ENCODE measurements at regions not wholly inside any gene's neighbourhood (a gene's known extent, or its start where the extent isn't known, plus 50 kb on each side); places are given as distances from the start of the nearest gene placed in this dataset.

GRCh38 chr1:103371234-103371633, 154.3 kb upstream of the RNPC3 start:
- TF ChIP-seq EZH2phosphoT487 (IDR thresholded peaks at IDR 0.05; ENCODE audit: borderline replicate concordance, low read depth, low read length) (no peak), CTCF (conservative IDR thresholded peaks at IDR 0.05; ENCODE audit: low read length) (no peak)
- H3K4me2 ChIP-seq (ENCODE audit: low read length): no peak overlapping the region
- no TSS peak for BruUV-seq (replicated peaks)
- H3K9me3 ChIP-seq (ENCODE audit: low read length): no peaks in the 10 kb centered on the region
- no peak for DNase-seq (ENCODE audit: low spot score)
- no peak overlapping the region for H3K27ac ChIP-seq (ENCODE audit: low read depth, low read length, poor library complexity, severe bottlenecking)
- no peaks in the 10 kb centered on the region for H4K20me1 ChIP-seq (ENCODE audit: insufficient read depth, low read length)
- ChIA-PET CTCF (ENCODE audit: unreplicated experiment) (no interaction called here), POLR2A (no interaction called here)
- no peaks in the 10 kb centered on the region for H3K4me1 ChIP-seq (ENCODE audit: insufficient read depth, low read length, poor library complexity, severe bottlenecking)
- H3K36me3 ChIP-seq (ENCODE audit: insufficient read depth, low read length): no peaks in the 10 kb centered on the region
- H2AFZ ChIP-seq (ENCODE audit: low read length): no peak overlapping the region
- intact Hi-C loops (cut with micrococcal nuclease; ENCODE audit: unreplicated experiment): no loop called here
- H3K4me3 ChIP-seq (ENCODE audit: low read depth, low read length, poor library complexity, severe bottlenecking): no peak overlapping the region
- H3K79me2 ChIP-seq (ENCODE audit: insufficient read depth, low read depth, low read length): no peaks in the 10 kb centered on the region
- H3K9me2 ChIP-seq (ENCODE audit: insufficient read depth, low read length): no peaks in the 10 kb centered on the region

- CTCF ChIA-PET (ENCODE audit: unreplicated experiment): no interaction called here
- no peaks in the 10 kb centered on the region for H4K20me1 ChIP-seq (ENCODE audit: insufficient read depth, low read length)
- no peaks in the 10 kb centered on the region for H3K4me1 ChIP-seq (ENCODE audit: insufficient read depth, low read length, poor library complexity, severe bottlenecking)
- no peak overlapping the region for H2AFZ ChIP-seq (ENCODE audit: low read length)
- POLR2A ChIA-PET: no interaction called here
- H3K4me3 ChIP-seq (ENCODE audit: low read depth, low read length, poor library complexity, severe bottlenecking): no peak overlapping the region
- intact Hi-C loops (cut with micrococcal nuclease; ENCODE audit: unreplicated experiment): no loop called here
- DNase-seq (ENCODE audit: low spot score): no peak
- H3K9me2 ChIP-seq (ENCODE audit: insufficient read depth, low read length): no peaks in the 10 kb centered on the region
- no peaks in the 10 kb centered on the region for H3K9me3 ChIP-seq (ENCODE audit: low read length)
- no peak overlapping the region for H3K4me2 ChIP-seq (ENCODE audit: low read length)
- no TSS peak for BruUV-seq (replicated peaks)
- TF ChIP-seq EZH2phosphoT487 (IDR thresholded peaks at IDR 0.05; ENCODE audit: borderline replicate concordance, low read depth, low read length) (no peak), CTCF (conservative IDR thresholded peaks at IDR 0.05; ENCODE audit: low read length) (no peak)
- no peaks in the 10 kb centered on the region for H3K79me2 ChIP-seq (ENCODE audit: insufficient read depth, low read depth, low read length)
- no peak overlapping the region for H3K27ac ChIP-seq (ENCODE audit: low read depth, low read length, poor library complexity, severe bottlenecking)
- H3K36me3 ChIP-seq (ENCODE audit: insufficient read depth, low read length): no peaks in the 10 kb centered on the region
Measured at GRCh38 chr1:103367186-103367585, 158.3 kb upstream of the RNPC3 start.

- Histone ChIP-seq H2AFZ (ENCODE audit: low read length) (no peak overlapping the region), H3K79me2 (ENCODE audit: insufficient read depth, low read depth, low read length) (no peaks in the 10 kb centered on the region), H3K36me3 (ENCODE audit: insufficient read depth, low read length) (no peaks in the 10 kb centered on the region), H3K9me3 (ENCODE audit: low read length) (no peaks in the 10 kb centered on the region), H3K9me2 (ENCODE audit: insufficient read depth, low read length) (no peaks in the 10 kb centered on the region), H3K4me1 (ENCODE audit: insufficient read depth, low read length, poor library complexity, severe bottlenecking) (no peaks in the 10 kb centered on the region), H3K27ac (ENCODE audit: low read depth, low read length, poor library complexity, severe bottlenecking) (no peak overlapping the region), H3K4me2 (ENCODE audit: low read length) (no peak overlapping the region), H4K20me1 (ENCODE audit: insufficient read depth, low read length) (no peaks in the 10 kb centered on the region), H3K4me3 (ENCODE audit: low read depth, low read length, poor library complexity, severe bottlenecking) (no peak overlapping the region)
- no TSS peak for BruUV-seq (replicated peaks)
- TF ChIP-seq EZH2phosphoT487 (IDR thresholded peaks at IDR 0.05; ENCODE audit: borderline replicate concordance, low read depth, low read length) (no peak), CTCF (conservative IDR thresholded peaks at IDR 0.05; ENCODE audit: low read length) (no peak)
- intact Hi-C loops (cut with micrococcal nuclease; ENCODE audit: unreplicated experiment): no loop called here
- no peak for DNase-seq (ENCODE audit: low spot score)
- POLR2A ChIA-PET: no interaction called here
- CTCF ChIA-PET (ENCODE audit: unreplicated experiment): no interaction called here
Measured at GRCh38 chr1:103365860-103366569, 159.5 kb upstream of the RNPC3 start.

Data from OCI-LY7 (cell line).